H1 (cell line): ENCODE measurements at regions not wholly inside any gene's neighbourhood (a gene's known extent, or its start where the extent isn't known, plus 50 kb on each side); places are given as distances from the start of the nearest gene placed in this dataset.
"Not testable (repeated sequence)": the region's sequence is repeated elsewhere in the genome, so short reads cannot be mapped to it uniquely, and the experiment has no call there.

ENCODE experiments used
- CTCF ChIA-PET: fragments of 300-600 bp; sonication (Branson Sonifier 250); formaldehyde crosslinking; loops from one replicate; lab custom pipeline; 2021; ENCODE audit not compliant: partially characterized antibody; lab: Charles Lee
- POLR2A ChIA-PET: fragments of 300-600 bp; sonication (Branson Sonifier 250); formaldehyde crosslinking; loops from one replicate; lab custom pipeline; 2021; ENCODE audit warnings: inconsistent platforms; ENCODE audit not compliant: partially characterized antibody; lab: Charles Lee
- DNase-seq, 2 experiments: peaks; one replicate each; pipeline versions ENCODE4 v3.0.0 to v3.0.0-alpha.2; 2010 to 2022; ENCODE audit warnings: low spot score in 2 of 2, low read depth in 1 of 2, mixed read lengths in 1 of 2
- FAIRE-seq: peaks from 2 replicates; lab custom pipeline; 2011; peaks lifted over from hg19 to GRCh38; lab: Jason Lieb, UNC
- H2AFZ ChIP-seq: 2 replicates; pipeline ENCODE4 v1.8.1; 2012; ENCODE audit warnings: low read length, inconsistent platforms
- H2AK5ac ChIP-seq: 2 replicates; pipeline ENCODE4 v1.6.1; 2013; ENCODE audit warnings: low read depth, low read length
- H2BK120ac ChIP-seq: replicated peaks from 2 replicates; pipeline ENCODE3; 2013; ENCODE audit warnings: low read depth, low read length, inconsistent platforms
- H2BK12ac ChIP-seq: 2 replicates; pipeline ENCODE4 v1.6.1; 2013; ENCODE audit warnings: low read depth, low read length
- H2BK15ac ChIP-seq: 2 replicates; pipeline ENCODE4 v1.6.1; 2013; ENCODE audit warnings: low read length
- H2BK20ac ChIP-seq: 2 replicates; pipeline ENCODE4 v1.6.1; 2013; ENCODE audit warnings: low read length
- H2BK5ac ChIP-seq: 2 replicates; pipeline ENCODE4 v1.6.1; 2013; ENCODE audit warnings: low read depth, low read length
- H3K14ac ChIP-seq: 2 replicates; pipeline ENCODE4 v1.6.1; 2013; ENCODE audit warnings: inconsistent platforms; ENCODE audit not compliant: insufficient read length
- H3K18ac ChIP-seq: 2 replicates; pipeline ENCODE4 v1.6.1; 2013; ENCODE audit warnings: low read length; ENCODE audit errors: extremely low read depth
- H3K23ac ChIP-seq: 2 replicates; pipeline ENCODE4 v1.6.1; 2013; ENCODE audit warnings: inconsistent platforms; ENCODE audit not compliant: insufficient read length
- H3K23me2 ChIP-seq: 2 replicates; pipeline ENCODE4 v1.6.1; 2013; ENCODE audit warnings: low read depth, low read length
- H3K27ac ChIP-seq: 2 replicates; pipeline ENCODE4 v1.6.1; 2011; ENCODE audit warnings: low read depth, low read length, inconsistent platforms
- H3K27me3 ChIP-seq, 4 experiments: replicated peaks in 1 of 4; 1 replicate in 1 of 4; 2 replicates in 3 of 4; pipeline versions ENCODE4 v1.6.1 to v1.8.1; 2011 to 2013; ENCODE audit warnings: low read length in 3 of 4, mild to moderate bottlenecking in 3 of 4, inconsistent platforms in 2 of 4, mixed read lengths in 2 of 4, moderate library complexity in 1 of 4; ENCODE audit not compliant: control insufficient read depth in 3 of 4, insufficient read depth in 3 of 4; ENCODE audit errors: extremely low read depth in 1 of 4
- H3K36me3 ChIP-seq, 4 experiments: 2 replicates each; pipeline versions ENCODE4 v1.6.1 to v1.8.1; 2011 to 2013; ENCODE audit warnings: mild to moderate bottlenecking in 4 of 4, low read length in 3 of 4, moderate library complexity in 2 of 4, control low read depth in 1 of 4, inconsistent platforms in 1 of 4; ENCODE audit not compliant: insufficient read depth in 4 of 4, control insufficient read depth in 2 of 4
- H3K4ac ChIP-seq: replicated peaks from 2 replicates; pipeline ENCODE3; 2013; ENCODE audit warnings: low read length, low read depth, mixed read lengths, inconsistent platforms; ENCODE audit not compliant: insufficient read length
- H3K4me1 ChIP-seq, 4 experiments: replicated peaks in 1 of 4; 1 replicate in 1 of 4; 2 replicates in 3 of 4; pipeline versions ENCODE4 v1.6.1 to v1.8.1; 2011 to 2013; ENCODE audit warnings: low read length in 3 of 4, inconsistent platforms in 2 of 4, mixed read lengths in 1 of 4; ENCODE audit not compliant: insufficient read depth in 4 of 4, control insufficient read depth in 3 of 4
- H3K4me2 ChIP-seq, 2 experiments: 2 replicates each; pipeline versions ENCODE4 v1.6.1 to v1.8.1; 2011 to 2013; ENCODE audit warnings: low read depth in 2 of 2, low read length in 2 of 2, control low read depth in 1 of 2, inconsistent platforms in 1 of 2, mild to moderate bottlenecking in 1 of 2; ENCODE audit not compliant: insufficient read depth in 1 of 2
- H3K4me3 ChIP-seq, 4 experiments: fragments of 200-600, 300-600 bp in 1 of 4; sonication (generic), shearing (Covaris generic), sonication (Bioruptor Twin) in 1 of 4; 2 replicates each; pipeline versions ENCODE4 v1.5.1 to v1.8.1; 2011 to 2016; ENCODE audit warnings: low read length in 4 of 4, low read depth in 3 of 4, control low read depth in 2 of 4, inconsistent platforms in 2 of 4, mild to moderate bottlenecking in 2 of 4, mixed read lengths in 1 of 4, moderate library complexity in 1 of 4; ENCODE audit not compliant: insufficient read depth in 2 of 4; ENCODE audit errors: extremely low read depth in 1 of 4
- H3K56ac ChIP-seq: replicated peaks from 2 replicates; pipeline ENCODE3; 2013; ENCODE audit warnings: low read depth, mild to moderate bottlenecking, mixed read lengths, low read length, inconsistent platforms; ENCODE audit not compliant: insufficient read length
- H3K79me1 ChIP-seq: 2 replicates; pipeline ENCODE4 v1.6.1; 2013; ENCODE audit warnings: low read depth, low read length, control low read depth
- H3K79me2 ChIP-seq, 2 experiments: 2 replicates each; pipeline versions ENCODE4 v1.6.1 to v1.8.1; 2012 to 2013; ENCODE audit warnings: low read length in 2 of 2, mild to moderate bottlenecking in 2 of 2, inconsistent platforms in 1 of 2; ENCODE audit not compliant: insufficient read depth in 2 of 2, control insufficient read depth in 1 of 2
- H3K9ac ChIP-seq, 4 experiments: replicated peaks in 1 of 4; 1 replicate in 1 of 4; 2 replicates in 3 of 4; pipeline versions ENCODE4 v1.6.1 to v1.8.1; 2011 to 2013; ENCODE audit warnings: low read depth in 3 of 4, low read length in 3 of 4, control low read depth in 2 of 4, mild to moderate bottlenecking in 2 of 4, moderate library complexity in 2 of 4, inconsistent platforms in 1 of 4; ENCODE audit errors: extremely low read depth in 1 of 4
- H3K9me3 ChIP-seq, 2 experiments: 2 replicates each; pipeline versions ENCODE4 v1.6.1 to v1.8.1; 2012 to 2013; ENCODE audit warnings: mild to moderate bottlenecking in 2 of 2, moderate library complexity in 2 of 2, control low read depth in 1 of 2, inconsistent platforms in 1 of 2, low read depth in 1 of 2, low read length in 1 of 2, mixed read lengths in 1 of 2; ENCODE audit not compliant: insufficient read depth in 2 of 2
- H4K20me1 ChIP-seq, 2 experiments: replicated peaks in 1 of 2; 2 replicates each; pipeline versions ENCODE3 to v1.8.1; 2011 to 2013; ENCODE audit warnings: inconsistent platforms in 2 of 2, low read length in 2 of 2, mild to moderate bottlenecking in 1 of 2; ENCODE audit not compliant: insufficient read depth in 2 of 2, control insufficient read depth in 1 of 2
- H4K5ac ChIP-seq: 2 replicates; pipeline ENCODE4 v1.6.1; 2013; ENCODE audit warnings: low read length, low read depth, mixed read lengths, inconsistent platforms; ENCODE audit not compliant: insufficient read length
- H4K8ac ChIP-seq: 2 replicates; pipeline ENCODE4 v1.8.0; 2013; ENCODE audit warnings: mild to moderate bottlenecking, moderate library complexity, low read length, inconsistent platforms; ENCODE audit not compliant: insufficient read depth; ENCODE audit errors: extremely low read depth
- H4K91ac ChIP-seq: replicated peaks from 2 replicates; pipeline ENCODE3; 2013; ENCODE audit warnings: low read length, mixed read lengths, inconsistent platforms; ENCODE audit not compliant: insufficient read length
- WGBS, 2 experiments: shearing (Covaris generic) in 1 of 2; methylation state at CpG; one replicate each; pipeline versions ENCODE4 v1.1.6 to v1.1.7; 2013 to 2015; ENCODE audit warnings: low lambda C conversion rate in 2 of 2, mixed read lengths in 2 of 2, inconsistent platforms in 1 of 2, low coverage in 1 of 2, missing lambda C conversion rate in 1 of 2; ENCODE audit not compliant: insufficient replicate concordance in 2 of 2, insufficient coverage in 1 of 2, insufficient read length in 1 of 2; ENCODE audit errors: extremely low coverage in 1 of 2, missing lambda C conversion rate in 1 of 2; 5-methylcytosine and 5-hydroxymethylcytosine counted together

- H3K9ac ChIP-seq, H2BK5ac ChIP-seq, H4K20me1 ChIP-seq, H3K79me1 ChIP-seq, H2BK12ac ChIP-seq, POLR2A ChIA-PET, H2AK5ac ChIP-seq, H3K4ac ChIP-seq, H4K8ac ChIP-seq, H3K9me3 ChIP-seq, H4K91ac ChIP-seq, H2BK120ac ChIP-seq, H3K27me3 ChIP-seq, H3K23me2 ChIP-seq, H3K4me2 ChIP-seq, H3K23ac ChIP-seq, H2BK15ac ChIP-seq, H2BK20ac ChIP-seq, H4K5ac ChIP-seq, H3K4me3 ChIP-seq, H3K36me3 ChIP-seq, FAIRE-seq, H3K56ac ChIP-seq, H3K4me1 ChIP-seq, H3K27ac ChIP-seq, H3K18ac ChIP-seq, DNase-seq, H3K14ac ChIP-seq, H3K79me2 ChIP-seq, H2AFZ ChIP-seq: not testable (repeated sequence)
- CTCF ChIA-PET = interaction anchor here (0.6 to 0.7 kb wide), 3 partner anchors 91 to 834 kb away, joined by 3 read pairs; no protein-coding TSS in a partner anchor
- 98% methylated on average over 3 of the region's 3 CpGs; no CpG with 5 or more reads in 1 of the 2 experiments for WGBS, 2 experiments
These were observed 269.9 kb upstream of the ATP11B start for GRCh38 chr3:182523424-182523823.
